RCC 7860 (cell line): ENCODE measurements at regions not wholly inside any gene's neighbourhood (a gene's known extent, or its start where the extent isn't known, plus 50 kb on each side); places are given as distances from the start of the nearest gene placed in this dataset.
A peak's percentile ranks its signal among the peaks of the same experiment; 100 is the strongest.

Experiments used
- DNase-seq: peaks from one replicate; pipeline ENCODE4 v3.0.0-alpha.2; 2015; ENCODE audit warnings: low spot score
- FAIRE-seq: peaks from 2 replicates; lab custom pipeline; 2012; peaks lifted over from hg19 to GRCh38; lab: Jason Lieb, UNC

DNA sequence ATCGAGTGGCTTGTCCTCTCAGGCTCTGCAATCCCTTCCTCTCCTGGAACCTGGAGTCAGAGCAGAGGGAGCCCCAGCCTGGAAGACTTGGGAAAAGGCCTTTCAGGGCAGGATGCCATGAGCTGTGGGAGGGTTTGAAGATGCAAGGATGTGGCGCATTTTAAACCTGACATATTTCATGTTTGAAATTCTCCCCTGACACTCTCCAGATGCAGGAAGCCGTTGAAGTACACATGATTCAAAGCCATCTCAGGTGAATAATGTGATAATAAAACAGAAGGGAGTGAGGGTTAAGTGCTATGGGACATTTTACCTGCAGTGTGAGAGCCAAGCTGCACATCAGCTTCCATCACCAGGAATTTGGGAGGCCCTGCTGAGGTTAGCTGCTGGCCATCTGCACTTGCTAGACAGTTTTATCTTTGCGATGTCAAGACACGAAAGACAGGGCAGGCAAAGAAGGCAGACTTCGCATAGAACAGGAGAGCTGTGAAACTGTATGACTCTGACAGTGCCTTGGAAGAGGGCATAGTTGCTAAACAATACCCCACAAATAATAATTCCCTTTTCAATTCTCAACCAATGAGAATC lies 159.1 kb upstream of the GDF10 start:
- no peak for DNase-seq
- no peak for FAIRE-seq

DNA sequence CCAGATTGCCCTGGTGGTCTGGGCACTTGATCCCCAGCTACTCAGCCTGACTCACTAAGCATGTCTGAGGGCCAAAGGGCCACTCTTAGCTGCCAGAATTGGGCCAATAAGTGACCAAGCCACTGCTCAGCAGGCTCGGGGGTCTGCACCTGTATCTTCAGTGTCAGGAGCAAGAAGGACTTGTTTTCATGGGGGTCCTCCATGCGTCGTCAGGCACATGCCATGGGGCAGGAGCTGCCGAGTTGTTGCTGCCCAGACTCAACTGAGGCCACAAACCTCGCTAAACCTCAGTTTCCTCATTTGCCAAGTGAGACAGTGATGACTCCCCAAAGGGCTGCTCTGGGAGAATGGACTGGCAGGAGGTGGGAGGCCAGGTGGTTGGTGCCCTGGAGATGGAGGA lies 158.6 kb upstream of the GDF10 start:
- DNase-seq (no peak), FAIRE-seq (no peak)

DNA sequence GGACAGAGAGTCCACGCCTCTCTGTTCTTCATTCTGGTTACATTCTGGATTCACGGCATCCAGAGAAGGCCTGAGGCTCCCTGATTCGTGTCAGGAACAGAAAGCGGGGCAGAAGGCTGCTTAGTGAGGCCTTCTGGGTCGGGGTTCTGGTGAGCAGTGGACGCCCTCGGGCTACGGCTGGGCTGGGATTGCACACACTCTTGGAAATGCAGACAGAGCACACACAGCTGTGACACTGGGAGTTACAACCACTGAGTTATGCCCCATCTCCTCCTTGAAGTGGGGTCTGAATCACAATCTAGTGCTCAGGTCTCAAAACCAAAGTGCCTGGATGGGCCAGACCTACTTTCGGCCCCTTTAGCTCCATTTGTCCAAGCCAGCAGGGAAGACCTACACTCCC lies 156.9 kb upstream of the GDF10 start:
- no peak for FAIRE-seq
- no peak for DNase-seq

DNA sequence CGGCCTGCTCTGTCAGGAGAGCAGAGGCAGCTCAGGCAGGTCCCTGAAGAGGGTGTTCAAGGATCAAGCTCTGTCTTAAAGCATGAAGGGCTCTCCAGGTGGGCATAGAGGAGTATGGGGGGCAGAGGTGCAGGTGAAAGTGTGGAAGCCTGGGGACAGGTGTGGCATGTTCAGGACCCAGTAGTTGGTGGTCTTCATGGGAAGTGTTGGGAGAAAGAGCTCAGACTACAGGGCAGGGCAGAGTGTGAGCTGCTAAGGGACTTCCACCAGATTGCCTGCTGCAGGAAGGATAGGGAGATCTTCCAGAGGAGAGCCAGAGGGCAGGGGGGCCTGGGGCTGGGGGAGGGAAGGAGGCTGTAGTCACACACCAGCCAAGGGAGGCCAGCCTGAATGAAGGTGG lies 156.5 kb upstream of the GDF10 start:
- DNase-seq (no peak), FAIRE-seq (no peak)

DNA sequence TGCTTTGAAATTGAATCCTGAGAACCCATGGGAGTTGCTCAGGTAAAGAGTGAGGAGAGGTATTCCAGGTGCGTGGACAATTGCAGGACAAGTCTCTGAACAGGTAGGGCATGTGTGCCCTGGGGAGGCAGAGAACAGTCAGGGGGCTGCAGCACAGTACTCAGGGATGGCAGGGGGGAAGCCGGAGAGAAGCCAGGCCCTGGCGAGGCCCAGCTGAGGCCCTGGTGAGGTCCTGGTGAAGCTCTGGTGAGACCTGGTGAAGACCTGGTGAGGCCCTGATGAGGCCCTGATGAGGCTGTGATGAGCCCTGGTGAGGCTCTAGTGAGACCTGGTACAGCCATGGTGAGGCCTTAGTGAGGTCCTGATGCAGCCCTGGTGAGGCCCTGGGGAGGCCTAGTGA lies 155.5 kb upstream of the GDF10 start:
- DNase-seq (no peak), FAIRE-seq (no peak)

DNA sequence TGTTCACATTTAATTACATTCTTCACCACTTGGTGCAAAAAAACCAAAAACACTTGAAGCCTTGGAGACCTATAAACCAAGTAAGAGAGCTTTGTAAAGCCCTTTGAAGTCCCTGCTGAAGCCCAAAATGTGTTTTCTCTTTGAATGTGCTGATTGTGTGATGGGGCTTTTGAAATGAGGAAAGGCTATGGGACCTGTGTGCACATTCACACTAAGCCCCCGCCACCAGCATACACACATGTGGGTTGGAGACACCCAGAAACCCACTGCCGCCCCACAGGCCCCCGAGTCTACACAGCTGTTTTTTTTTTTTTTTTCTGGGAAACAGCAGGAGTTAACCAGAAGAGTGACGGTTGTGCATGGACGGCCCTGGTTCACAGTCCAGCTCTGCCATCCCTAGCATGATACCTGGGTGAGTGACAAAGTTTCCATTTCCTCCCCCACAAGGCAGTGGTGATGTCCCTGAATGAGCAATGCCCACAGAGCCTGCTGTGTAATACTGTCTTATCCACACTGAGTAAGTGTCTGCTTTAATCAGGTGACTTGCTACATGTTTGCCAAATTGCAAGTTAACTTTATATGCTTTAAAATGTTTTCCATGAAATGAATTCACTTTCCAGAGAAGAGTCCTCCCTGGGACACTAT lies 154.6 kb upstream of the GDF10 start:
- FAIRE-seq (no peak), DNase-seq (peak; percentile 37)

DNA sequence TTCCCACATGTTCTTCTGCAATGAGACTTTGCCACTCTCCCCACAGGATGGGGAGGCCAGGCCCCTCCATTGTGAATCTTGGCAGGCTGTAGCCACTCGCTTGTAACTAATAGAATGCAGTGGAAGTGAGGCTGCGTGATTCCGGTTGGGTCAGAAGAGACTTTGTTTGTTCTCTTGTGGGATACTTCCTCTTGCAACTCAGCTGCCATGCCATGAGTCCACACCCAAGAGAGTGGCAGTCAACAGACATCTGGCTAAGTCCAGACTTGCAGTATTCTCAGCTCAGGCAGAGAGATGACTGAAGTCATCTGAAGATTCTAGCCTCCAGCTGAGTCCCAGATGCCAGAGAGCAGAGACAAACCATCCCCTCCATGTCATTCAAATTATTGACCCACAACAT lies 153.4 kb upstream of the GDF10 start:
- FAIRE-seq: no peak
- no peak for DNase-seq

DNA sequence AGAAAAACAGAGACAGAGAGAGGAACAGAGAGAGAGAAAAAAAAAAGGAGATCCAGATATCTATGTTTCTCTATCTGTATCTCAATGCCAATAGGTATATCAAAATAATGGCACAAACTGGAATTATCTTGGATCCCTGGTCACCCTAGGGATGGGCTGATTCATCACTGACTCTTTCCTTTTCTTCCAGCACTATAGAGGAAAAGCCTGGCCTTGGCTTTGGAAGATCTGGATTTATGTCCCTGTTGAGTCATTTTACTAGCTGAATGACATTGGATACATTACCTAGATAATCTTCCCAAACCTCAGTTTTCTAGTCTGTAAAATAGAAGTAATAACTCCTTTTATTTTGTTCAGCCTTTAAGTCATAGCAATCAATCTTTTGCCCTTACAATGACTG lies 152.8 kb upstream of the GDF10 start:
- no peak for FAIRE-seq
- DNase-seq: no peak

DNA sequence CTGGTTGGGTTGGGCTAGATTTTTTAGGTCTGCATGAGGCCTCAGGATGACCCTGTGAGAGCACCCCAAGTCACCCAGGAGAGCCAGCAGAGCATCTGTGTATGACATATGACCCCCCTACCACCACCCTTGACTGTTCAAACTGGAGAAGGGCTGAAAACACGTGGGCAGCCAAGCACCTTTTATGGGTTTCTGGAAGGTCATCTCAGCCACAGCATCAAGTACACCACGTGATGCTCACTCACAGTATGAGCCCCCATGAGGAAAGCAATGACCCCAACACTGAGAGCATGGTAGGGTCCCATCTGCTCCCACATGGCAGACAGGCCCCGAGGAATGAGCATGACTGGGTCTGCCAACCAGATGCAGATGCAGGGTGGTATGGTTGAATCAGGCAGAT lies 149.4 kb upstream of the GDF10 start:
- no peak for DNase-seq
- FAIRE-seq: no peak

DNA sequence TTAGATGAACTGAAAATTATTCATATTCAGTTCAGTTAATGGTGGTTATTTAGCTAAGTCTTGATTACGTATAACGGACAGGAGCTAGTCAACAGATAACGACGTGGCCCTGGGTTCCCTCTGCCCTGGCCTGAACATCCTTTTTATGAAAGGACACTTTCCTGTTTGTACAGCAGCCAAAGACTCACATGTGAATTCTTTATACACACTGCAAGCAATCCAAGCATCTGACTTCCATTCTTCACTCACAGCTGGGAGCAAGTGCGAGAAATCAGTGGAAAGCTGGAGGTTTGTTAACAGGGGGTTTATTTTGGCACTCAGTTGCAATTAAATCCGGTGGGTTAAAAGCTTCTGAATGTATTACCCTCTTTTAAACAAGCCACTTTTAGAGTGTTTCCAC lies 148.1 kb upstream of the GDF10 start:
- DNase-seq (no peak), FAIRE-seq (no peak)

DNA sequence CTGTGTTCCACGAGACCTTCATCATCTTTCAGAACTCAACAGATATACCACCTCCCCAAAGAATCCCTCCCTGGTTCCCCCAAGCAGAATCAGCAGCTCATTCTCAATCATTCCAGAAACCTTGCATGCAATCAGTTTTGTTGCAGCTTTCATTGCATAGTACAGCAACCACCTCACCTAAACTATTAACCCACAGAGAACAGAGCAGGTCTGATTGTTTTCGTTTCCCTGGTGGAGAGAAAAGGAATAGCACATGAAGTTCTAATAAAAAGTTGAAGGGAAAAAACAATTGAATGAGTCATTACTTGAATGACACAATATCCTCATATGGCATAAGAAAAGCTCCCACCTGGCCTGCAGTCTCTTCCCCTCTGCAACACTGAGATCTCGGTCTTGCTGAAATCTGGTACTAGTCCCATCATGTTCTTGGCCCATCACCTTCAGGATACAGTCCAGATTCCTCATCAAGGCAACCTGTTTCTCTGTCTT lies 147.1 kb upstream of the GDF10 start:
- DNase-seq: peak; percentile 43

DNA sequence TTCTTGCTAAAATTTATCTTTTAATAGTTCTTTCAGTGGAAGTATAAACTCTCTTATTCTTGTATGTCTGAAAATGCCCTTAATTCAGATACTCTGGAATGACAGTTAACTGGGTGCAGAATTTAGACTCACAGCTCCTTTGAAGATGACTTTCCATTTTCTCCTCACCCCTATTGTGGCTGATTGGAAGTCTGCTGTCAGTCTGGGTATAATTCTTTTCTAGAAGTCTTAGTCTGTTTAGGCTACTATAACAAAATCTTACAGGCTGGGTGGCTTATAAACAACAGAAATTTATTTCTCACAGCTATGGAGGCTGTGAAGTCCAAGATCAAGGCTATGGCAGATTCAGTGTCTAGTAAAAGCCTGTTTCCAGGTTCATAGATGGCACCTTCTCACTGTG lies 145.2 kb upstream of the GDF10 start:
- DNase-seq: no peak
- no peak for FAIRE-seq

More for the DNA sequence above, 147.1 kb upstream of the GDF10 start:
- FAIRE-seq: no peak

DNA sequence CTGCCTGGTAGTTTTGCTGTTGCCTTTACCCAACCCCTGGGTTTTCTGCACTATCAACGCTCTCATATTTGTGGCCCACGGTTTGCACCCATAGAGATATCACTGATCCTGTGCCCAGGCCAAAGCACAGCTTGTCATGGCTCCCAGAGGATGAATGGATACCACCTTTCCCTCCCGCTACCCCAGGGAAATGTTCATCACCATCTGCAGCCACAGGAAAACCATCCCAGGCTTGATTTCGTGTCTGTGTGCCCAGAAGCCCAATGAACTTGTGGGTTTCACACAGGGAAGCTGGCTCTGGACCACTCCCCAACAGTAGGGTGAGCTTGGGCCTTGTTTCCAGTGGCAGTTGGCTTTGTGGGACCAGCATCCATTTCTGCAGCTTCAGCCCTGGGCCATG lies 143.1 kb upstream of the GDF10 start:
- FAIRE-seq (no peak), DNase-seq (no peak)

DNA sequence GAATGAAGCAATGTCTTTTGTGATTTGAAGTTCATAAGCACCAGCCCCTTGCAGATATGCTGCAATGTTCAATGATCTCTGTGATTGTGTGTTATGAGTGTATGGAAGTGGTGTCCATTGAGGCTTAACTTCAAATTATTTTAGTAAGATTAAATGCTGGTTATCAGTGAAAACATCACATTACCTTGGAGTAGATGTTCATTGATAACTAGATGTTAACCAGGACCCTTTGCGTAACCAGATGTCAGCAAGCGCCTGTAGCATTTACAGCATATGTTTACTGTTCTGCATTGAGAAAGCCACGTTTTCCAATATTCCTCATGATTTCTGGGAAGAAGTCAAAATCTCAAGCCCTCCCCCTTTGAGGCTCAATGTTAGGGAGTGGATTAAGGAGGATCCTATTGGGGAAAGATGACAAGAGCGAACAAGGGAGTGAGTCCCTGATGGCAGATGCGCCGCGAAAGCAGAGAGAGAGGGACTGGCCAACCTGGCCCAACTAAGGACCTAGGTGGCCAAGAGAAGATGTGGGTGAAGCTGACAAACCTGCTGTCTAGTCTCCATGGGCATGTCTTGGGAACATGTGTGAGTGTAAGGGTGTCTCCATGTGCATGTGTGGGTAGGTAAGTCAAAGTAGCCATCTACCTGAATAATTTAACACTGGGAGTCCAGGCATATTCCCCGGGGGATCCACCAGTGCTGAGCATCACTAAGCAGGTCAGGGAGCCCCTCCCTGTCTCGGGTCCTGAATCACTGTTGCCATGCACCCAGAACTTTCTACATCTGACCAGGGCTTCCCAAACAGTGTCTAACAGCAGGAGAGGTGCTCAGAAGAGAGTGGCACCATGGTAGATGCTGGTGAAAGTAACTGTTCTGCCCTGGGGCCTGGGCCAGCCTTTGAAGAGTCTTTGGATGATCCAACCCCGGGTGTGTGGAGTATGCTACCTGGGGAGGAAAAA lies 141.6 kb upstream of the GDF10 start:
- DNase-seq (no peak), FAIRE-seq (no peak)

DNA sequence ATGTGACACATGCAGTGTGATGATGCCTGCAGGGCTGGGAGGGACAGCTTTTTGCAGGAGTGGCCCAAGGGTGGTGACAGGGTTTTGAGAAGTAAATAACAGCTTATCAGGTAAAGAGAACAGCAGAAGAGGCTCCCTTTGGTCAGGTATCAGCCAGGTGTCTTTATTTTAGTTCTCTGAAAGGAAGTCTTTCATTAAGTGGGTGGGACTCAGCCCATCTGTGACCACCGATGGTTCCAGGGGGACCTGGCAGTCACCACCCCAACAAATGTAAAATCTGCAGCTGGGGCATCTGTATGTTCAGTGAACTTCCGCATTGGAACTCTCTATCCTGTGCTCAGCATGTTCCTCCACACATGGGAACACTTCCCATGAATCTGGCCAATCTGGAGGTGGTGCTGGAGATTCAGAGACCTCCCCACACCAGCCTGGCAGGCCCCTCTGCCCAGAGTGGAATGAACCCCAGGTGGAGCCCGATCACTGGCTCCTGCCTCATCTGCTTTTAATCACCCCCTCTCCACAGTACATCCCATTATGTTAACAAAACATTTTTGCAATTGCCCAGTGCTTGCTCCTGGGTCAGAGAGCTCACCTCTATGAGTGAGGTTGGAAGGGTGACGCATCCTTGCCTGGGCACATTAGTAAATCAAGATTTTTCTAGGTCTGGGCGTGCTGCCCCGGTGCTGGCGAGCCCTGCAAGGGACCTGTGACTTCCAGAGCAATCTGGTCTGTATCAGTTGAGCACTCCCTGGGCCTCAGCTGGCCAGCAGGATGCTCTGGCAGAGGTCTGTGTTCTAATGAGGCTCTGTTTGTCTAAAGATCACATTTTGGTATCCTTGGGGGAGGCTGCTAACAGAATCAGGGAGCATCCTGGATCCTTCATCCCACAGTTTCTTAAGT lies 140.4 kb upstream of the GDF10 start:
- DNase-seq: no peak
- no peak for FAIRE-seq

DNA sequence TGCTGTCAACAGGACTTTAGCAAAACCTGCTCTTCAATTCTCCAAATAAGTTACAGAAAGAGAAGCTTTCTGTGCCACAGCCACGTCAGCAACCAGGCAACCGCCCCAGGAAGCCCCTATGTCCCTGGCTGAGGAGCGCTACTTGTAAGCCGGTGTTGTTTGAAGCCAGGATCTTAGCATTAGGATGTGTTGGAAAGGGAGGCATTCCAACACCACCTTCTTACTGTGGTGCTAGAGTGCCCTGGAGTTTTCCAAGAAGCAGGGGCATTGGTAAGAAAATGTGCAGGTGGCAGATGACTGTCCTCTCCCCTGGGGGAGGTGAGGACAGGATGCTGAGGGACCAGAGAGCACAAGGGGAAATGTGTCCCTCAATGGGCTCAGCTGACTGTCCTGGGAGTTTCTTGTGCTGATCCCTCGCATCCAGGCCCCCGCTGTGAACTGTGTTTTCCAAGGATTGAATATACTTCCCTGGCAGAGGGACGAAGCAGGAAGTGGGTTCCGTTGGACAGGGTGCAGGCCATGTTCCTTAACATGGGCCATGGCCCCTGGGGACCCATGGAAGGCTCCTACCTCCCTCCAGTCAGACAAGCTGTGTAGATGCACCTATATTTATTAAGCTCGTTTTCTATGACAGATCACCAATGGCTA lies 139.6 kb upstream of the GDF10 start:
- no peak for FAIRE-seq

DNA sequence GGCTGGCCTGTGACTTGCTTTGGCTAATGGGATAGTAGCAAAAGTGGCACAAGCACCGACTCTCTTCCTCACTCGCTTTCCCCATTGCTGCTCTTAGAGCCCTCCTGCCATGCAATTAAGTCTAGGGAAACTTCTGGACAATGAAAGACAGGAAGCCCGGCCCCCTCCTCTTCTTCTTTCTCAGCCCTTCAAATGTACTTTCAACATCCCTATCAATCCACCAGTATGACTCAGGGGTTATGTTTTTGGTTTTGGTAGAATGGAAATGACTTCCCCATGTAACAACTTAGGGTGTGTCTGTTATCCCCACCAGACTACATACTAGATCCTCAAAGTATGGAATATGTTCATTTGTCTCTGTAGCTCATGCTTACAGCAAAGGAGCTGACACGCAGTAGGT lies 139.0 kb upstream of the GDF10 start:
- FAIRE-seq (no peak), DNase-seq (no peak)

More for the DNA sequence above, 139.6 kb upstream of the GDF10 start:
- no peak for DNase-seq

DNA sequence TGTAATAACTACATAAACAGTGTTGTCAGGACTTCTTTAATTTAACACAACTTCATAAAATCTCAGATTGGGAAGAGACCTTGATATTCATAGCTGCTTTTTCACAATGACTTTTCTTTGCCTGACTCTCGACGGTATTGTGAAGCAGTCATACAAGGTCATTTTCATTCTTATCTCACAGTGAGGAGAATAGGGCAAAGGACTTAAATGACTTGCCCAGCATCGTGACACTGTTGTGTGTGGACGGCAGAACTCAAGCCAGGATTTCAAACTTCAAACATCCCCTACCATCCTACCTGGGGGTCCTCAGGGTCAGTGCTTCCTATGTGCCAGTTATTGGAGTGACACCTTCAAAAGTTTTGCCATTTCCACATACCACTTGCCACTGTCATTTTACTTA lies 138.5 kb upstream of the GDF10 start:
- DNase-seq: no peak
- no peak for FAIRE-seq

DNA sequence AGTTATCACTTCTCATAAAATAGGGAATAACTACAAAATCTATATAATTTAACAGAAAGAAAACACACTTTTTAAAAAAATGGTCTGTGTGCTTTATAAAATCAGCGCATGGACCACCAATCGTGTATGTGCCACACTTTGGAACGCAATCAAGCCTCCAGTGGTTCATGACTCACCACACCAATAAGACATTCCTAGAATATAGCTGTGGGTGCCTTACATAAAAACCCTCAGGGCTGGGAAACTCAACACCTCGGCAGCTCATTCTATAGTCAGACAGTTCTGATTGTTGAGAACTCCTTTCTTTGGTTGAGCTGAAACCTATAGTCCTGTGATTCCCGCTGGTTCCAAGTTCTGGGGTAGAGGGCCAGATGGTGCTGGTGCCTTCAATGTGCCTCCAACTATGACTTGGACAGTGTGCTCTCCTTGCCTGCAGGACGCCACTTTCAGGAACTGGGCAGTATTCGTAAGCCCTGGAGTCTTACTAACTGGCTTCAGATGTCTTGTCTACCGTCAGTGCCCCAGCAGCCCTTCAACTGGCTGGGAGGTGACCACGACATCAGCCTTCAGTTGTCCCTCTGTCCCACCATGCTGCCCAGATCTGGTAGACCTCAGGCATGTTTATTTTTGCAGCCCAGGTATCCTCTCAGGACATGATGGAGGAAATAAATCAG lies 135.7 kb upstream of the GDF10 start:
- DNase-seq (peak; percentile 59), FAIRE-seq (no peak)

DNA sequence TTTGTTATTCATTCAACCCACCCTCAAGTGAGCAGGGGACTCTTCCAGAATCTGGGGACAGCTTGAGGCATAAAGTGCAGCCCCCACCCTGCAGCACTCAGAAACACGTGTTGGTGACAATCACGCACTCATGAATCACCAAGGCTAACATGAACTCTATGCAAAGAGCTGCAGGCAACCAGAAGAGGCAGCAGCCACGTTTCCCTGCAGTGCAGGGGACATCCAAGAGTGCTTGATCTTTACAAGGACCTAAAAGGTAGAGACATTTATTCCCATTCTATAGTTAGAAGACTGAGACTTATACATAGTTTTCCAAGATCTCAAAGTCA lies 135.2 kb upstream of the GDF10 start:
- DNase-seq (no peak), FAIRE-seq (no peak)
